NCI-H748 treated with DMSO at 0.1 percent for 48 hours (cell line): ENCODE measurements at regions not wholly inside any gene's neighbourhood (a gene's known extent, or its start where the extent isn't known, plus 50 kb on each side); places are given as distances from the start of the nearest gene placed in this dataset.

Experiments used
- DNase-seq: peaks from one replicate; lab custom pipeline; 2025; lab: John Stamatoyannopoulos, UW

- DNase-seq, result no peak
These were observed 237.4 kb upstream of the RAB4A start for GRCh38 chr1:229033480-229033879.

- DNase-seq, result no peak
These were observed 236.6 kb upstream of the RAB4A start for GRCh38 chr1:229034342-229034741.

DNA sequence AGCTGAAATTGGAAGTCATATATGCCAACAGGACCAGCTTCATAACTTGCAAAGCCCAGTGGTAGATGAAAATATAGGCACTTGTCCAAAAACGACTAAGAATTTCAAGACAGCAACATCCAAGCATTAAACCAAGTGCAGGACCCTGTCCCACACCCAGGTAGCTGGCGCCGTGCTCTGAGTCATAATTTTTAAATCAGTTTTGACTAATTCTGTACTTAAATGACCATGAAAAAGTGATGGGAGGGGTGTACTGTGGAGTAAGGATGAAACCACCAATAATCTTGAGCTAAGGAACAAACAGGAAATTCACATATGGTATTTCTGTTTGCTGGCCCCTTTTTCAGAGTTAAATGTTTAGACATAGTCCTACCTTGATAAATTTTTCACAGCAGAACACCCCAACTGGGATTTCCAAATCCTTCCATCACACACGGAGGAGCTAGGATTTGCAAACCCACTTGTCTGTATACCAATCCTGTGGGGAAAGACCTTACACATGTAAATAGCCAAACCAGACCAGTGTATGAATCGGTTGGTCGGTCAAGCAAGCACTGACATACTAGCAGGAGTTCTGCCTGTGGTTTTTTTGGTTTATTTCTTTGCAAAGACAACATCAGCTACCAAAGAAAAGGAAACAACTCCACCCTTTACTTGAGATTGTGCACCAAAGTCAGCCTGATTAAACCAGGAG lies 235.7 kb upstream of the RAB4A start:
- no peak for DNase-seq

DNA sequence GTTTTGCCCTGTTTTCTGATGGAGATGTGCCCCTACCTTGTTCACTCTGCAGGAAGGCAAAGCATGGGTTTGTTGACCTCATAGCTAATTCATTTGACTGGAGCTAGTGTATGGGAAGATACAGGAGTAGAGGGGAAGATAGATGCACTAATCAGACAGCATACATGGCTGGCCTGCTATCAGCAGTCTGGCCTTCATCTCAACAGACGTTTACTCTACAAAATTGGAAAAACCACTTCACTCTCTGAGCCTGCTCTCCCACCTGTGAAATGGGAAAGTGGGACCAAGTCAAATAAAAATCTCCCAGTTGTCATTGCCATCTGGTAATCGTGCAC lies 235.2 kb upstream of the RAB4A start:
- no peak for DNase-seq

DNA sequence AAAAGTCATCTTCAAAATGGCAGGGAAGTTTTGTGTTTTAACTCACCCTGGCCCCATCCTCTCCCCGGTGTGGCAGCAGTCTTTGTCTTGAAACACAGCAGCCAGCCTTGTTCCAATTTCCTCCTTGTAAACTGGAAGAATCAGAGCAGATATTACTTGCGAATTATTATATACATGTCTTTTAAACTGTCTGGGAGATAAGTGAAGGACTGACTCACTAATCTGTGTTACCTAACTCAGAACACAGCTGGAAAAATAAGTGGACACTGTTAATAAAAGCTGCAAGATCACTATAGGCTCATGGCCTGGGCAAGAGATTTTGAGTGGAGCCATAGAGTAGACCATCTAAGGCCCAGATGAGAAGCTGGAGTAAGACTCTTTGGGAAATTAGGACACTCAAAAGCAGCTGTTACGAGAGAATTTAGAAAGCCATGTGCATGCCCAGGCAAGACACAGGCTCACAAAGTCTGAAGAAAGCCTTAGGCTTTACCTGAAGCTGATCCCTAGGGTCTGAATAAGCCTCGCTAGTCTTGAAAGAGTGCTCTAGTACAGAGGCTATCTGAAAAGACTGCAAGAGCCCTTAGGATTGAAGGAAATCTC lies 233.0 kb upstream of the RAB4A start:
- no peak for DNase-seq

GRCh38 chr1:229040630-229041358 lies 230.1 kb upstream of the RAB4A start:
- no peak for DNase-seq

- no peak for DNase-seq
These were observed 229.0 kb upstream of the RAB4A start for GRCh38 chr1:229041946-229042345.

- no peak for DNase-seq
These were observed 228.4 kb upstream of the RAB4A start for GRCh38 chr1:229042482-229042881.

DNA sequence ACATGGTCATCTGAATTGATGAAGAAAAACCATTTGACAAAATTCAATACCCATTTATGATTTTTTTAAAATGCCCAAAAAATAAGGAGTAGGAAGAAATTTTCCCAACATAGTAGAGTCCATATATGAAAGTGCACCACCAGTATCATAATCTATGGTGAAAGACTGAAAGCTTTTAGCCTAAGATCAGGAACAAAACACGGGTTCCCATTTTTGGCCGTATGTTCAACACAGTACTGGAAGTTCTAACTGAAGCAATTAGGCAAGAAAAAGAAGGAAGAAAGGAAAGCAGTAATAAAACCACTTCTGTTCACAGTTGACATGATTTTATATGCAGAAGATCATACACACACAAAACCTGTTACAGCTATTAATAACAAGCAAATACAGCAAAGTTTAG lies 227.8 kb upstream of the RAB4A start:
- no peak for DNase-seq

GRCh38 chr1:229046251-229046853 lies 224.6 kb upstream of the RAB4A start:
- DNase-seq, result no peak

DNA sequence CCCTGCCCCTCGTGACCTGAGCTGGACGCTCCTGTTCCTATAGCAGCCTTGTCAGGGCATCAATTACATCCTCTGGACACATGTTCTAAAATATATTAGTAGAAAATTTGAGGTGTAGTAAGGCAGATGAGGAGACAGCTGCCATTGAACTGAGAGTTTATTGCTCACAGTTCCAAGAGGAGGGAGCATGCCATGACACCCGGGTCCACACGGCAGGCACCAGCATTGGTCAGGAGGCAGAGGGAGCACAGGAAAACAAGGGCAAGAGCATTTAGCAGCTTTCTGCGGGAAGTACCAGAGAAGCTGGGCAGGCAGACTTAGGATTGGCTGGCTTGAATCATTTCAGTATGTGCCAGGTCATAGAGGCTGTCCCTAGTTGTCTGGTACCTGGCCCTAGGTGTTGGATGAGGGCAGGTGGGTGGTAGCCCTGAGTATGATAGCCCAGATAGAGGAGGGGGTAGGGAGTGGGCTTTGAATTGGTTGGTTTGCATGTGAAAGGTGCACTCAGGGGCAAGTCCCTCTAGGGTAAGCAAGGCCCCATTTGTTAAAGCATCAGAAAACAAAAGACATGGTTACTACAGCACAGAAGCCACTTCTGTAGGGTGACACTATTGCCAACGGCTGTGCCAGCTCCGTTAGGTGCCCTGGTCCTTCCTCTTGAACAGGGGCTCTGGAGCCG lies 223.6 kb upstream of the RAB4A start:
- DNase-seq, result no peak

- DNase-seq, result no peak
These were observed 222.9 kb upstream of the RAB4A start for GRCh38 chr1:229047840-229048620.

DNA sequence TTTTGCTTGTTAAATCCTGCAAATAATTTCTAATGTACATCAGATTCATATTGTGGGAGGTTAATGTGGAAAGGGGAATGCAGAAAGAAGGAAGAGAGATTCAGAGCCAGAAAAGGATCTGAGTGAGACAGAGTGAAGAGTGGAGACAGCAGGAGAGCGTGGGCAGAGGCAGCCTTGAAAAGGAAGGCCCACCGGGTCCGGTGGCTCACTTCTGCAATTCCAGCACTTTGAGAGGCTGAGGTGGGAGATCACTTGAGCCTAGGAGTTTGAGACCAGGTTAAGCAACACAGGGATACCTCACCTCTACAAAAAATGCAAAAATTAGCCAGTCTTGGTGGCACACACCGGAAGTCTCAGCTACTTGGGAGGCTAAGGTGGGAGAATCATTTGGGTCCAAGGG lies 222.0 kb upstream of the RAB4A start:
- DNase-seq, result no peak

DNA sequence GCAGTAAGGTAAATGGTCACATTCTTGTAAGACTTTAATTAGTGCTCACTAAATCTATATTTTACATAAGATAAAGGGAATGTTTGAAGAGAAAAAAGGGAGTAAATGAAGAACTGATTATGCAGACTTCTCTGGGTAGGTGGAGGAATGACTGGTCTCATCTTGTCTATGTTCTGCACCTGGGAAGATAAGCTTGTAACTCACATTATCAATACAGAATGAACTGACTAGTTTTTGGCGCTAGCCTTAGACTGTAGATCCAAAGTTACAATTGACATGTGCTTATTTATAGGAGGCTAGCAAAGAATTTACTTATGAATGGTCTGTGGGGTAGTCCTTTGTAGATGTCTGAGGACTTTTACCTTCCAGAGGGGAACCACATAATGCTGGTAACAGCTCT lies 214.9 kb upstream of the RAB4A start:
- no peak for DNase-seq

- DNase-seq, result no peak
These were observed 212.8 kb upstream of the RAB4A start for GRCh38 chr1:229058111-229058561.

GRCh38 chr1:229058729-229059128 lies 212.2 kb upstream of the RAB4A start:
- DNase-seq, result no peak

DNA sequence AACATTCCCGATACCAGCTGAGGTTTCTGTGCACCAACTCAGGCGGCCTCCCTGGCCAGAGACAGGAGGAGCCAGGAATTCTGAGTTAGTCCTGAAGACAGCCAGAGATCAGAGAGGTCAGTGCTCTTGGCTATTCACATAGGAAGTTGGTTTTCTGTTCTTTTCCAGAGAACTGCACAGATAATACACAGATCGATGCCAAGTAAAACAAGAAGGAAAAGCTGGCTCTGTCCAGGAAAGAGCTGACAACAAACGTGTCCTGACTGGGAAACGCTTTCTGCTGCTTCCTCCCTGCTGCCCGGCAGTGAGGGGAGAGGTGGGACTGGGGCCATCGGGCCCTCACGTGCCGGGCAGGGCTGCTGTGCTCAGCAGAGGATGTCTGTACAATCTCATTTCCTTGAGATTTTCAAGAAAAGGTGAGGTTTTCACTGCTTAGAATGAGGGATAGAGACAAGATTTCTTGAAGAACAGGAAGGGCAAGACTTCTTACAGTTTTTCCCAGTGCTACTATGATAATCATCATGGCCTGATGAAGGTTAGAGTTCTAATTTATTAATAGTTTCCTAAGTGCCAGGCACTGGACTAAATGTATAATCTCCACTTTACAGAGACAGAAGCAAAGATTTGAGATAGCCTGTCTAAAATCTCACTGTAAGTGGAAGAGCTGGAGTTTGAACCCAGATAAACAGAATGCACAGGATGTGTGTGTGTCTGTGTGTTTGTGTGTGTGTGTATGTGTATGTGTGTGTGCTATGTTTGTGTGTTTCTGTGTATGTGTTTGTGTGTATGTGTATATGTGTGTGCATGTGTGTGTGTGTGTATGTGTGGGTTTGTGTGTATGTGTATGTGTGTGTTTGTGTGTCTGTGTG lies 211.0 kb upstream of the RAB4A start:
- no peak for DNase-seq

GRCh38 chr1:229062135-229062534 lies 208.8 kb upstream of the RAB4A start:
- no peak for DNase-seq

DNA sequence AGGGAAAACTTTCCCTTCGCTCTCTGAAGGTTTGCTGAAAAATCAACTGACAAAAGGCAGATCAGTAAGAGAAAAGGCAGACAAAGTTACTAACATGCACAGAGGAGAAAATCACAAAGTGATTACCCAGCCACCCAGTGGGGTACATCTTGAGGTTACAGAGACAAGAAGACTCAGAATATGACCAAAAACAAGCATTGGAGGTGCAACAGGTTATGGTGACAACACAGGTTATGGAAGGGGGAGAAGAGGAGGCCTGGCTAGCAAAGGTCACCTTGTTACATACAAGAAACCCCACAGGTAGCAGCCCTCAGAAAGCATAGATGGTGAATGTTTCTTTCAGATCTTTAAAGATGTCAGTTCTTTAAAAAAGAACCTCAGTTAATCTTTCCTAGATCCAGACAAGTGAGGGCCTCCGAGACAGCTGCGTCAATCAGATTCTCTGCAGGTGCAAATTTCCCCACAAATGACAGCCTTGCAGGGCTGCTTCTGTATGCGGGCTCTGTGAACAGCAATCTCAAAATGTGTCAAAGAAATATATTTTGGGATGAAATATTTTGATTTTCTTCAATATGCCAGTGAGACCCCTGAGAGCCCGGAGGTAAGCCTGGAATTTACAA lies 207.6 kb upstream of the RAB4A start:
- DNase-seq, result no peak
